ENCODE measurements at regions not wholly inside any gene's neighbourhood (a gene's known extent, or its start where the extent isn't known, plus 50 kb on each side); places are given as distances from the start of the nearest gene placed in this dataset.

GRCh38 chr2:175463589-175464310, 282.2 kb upstream of the ATP5MC3 start:
- dilution Hi-C loops (cut with MboI; ENCODE audit: extremely low pct_ligation_motif_present, low sequenced_read_pairs) (no loop called here), intact Hi-C loops (cut with micrococcal nuclease) (no loop called here)
- H3K27me3 ChIP-seq (ENCODE audit: control insufficient read depth in 2 of 2, insufficient read depth in 2 of 2, low read length in 2 of 2) = no peaks in the 10 kb centered on the region
- H3K79me2 ChIP-seq (ENCODE audit: control insufficient read depth, insufficient read depth, low read length) = no peaks in the 10 kb centered on the region
- ChIA-PET CTCF (no interaction called here), POLR2A (no interaction called here)
- no TSS peak for BruUV-seq (replicated peaks)
- no peaks in the 10 kb centered on the region for H3K4me1 ChIP-seq (ENCODE audit: control insufficient read depth, extremely low read depth, insufficient read depth, low read length)
- no peak overlapping the region for H3K9ac ChIP-seq (replicated peaks; ENCODE audit: extremely low read depth, insufficient read depth, low read length)
- no peaks in the 10 kb centered on the region for H3K9me3 ChIP-seq (replicated peaks; ENCODE audit: control insufficient read depth, insufficient read depth, low read length)
- H3K36me3 ChIP-seq (ENCODE audit: control insufficient read depth in 2 of 2, extremely low read depth in 1 of 2, insufficient read depth in 2 of 2, low read length in 2 of 2) = no peaks in the 10 kb centered on the region
- no peak for DNase-seq (ENCODE audit: low read depth, low spot score)
- TF ChIP-seq CTCF (IDR thresholded peaks at IDR 0.05; ENCODE audit: extremely low read depth in 1 of 2, insufficient read depth in 1 of 2, low read depth in 1 of 2, low read length in 2 of 2) = no peak
- TF ChIP-seq EZH2 (IDR thresholded peaks at IDR 0.05; ENCODE audit: borderline replicate concordance, low read depth, low read length, severe bottlenecking) = no peak
- TF ChIP-seq JUN (IDR thresholded peaks at IDR 0.05; ENCODE audit: borderline replicate concordance, insufficient read depth, insufficient read length, low read depth) = no peak
- no peak for TF ChIP-seq MYC (IDR thresholded peaks at IDR 0.05; ENCODE audit: low read depth, low read length)
- TF ChIP-seq POLR2AphosphoS5 (IDR thresholded peaks at IDR 0.05; ENCODE audit: insufficient read depth, low read depth, low read length) = no peak
- no peak for TF ChIP-seq MAX (IDR thresholded peaks at IDR 0.05; ENCODE audit: insufficient read depth, insufficient read length)
- TF ChIP-seq GATA2 (IDR thresholded peaks at IDR 0.05; ENCODE audit: insufficient read depth, insufficient read length, low read depth, low read length) = no peak
- no peak for TF ChIP-seq POLR2A (IDR thresholded peaks at IDR 0.05; ENCODE audit: low read depth, low read length)
- no peak for TF ChIP-seq FOS (IDR thresholded peaks at IDR 0.05; ENCODE audit: borderline replicate concordance, insufficient read depth, low read length)
- H2AFZ ChIP-seq (ENCODE audit: low read depth, low read length) = no peak overlapping the region
- no peaks in the 10 kb centered on the region for H4K20me1 ChIP-seq (replicated peaks; ENCODE audit: control insufficient read depth, extremely low read depth, insufficient read depth, low read length)
- FAIRE-seq = no peak
- no peak overlapping the region for H3K4me2 ChIP-seq (ENCODE audit: insufficient read depth, low read length)
- H3K4me3 ChIP-seq (replicated peaks in 1 of 3; ENCODE audit: insufficient read depth in 1 of 3, low read depth in 1 of 3, low read length in 3 of 3) = no peak overlapping the region
- no peak overlapping the region for H3K27ac ChIP-seq (ENCODE audit: insufficient read depth, low read depth, low read length)
- H3K9me1 ChIP-seq (replicated peaks; ENCODE audit: control insufficient read depth, extremely low read depth, insufficient read depth, low read length) = no peaks in the 10 kb centered on the region

Data from endothelial cell of umbilical vein (primary cell).